ENCODE measurements at regions not wholly inside any gene's neighbourhood (a gene's known extent, or its start where the extent isn't known, plus 50 kb on each side); places are given as distances from the start of the nearest gene placed in this dataset.

DNA sequence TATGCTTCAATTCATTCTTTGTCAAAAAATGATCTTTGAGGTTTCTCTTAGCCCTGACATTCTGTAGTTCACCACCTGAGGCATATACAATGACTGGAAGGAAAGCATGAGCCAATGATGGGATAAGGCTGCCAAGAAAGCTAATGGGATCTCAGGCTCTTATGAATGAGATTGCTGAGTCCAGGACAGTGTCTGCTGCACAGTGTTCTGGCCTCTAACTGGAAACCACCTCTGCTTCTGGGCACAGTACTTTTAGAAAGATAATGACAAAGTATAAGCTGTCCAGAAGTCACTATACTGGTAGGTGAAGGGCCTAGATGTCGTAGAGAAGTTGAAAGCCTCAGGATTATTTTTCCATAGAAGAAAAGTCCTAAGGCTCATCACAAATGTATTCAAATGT is 69.1 kb upstream of the PAPPA start:
- Histone ChIP-seq H3K36me3 (ENCODE audit: control insufficient read depth, insufficient read depth, low read length) (no peaks in the 10 kb centered on the region), H3K4me3 (ENCODE audit: low read depth, low read length) (no peak overlapping the region), H3K27me3 (ENCODE audit: control insufficient read depth, insufficient read depth, low read length) (no peaks in the 10 kb centered on the region)
- TF ChIP-seq, protein P1, sequence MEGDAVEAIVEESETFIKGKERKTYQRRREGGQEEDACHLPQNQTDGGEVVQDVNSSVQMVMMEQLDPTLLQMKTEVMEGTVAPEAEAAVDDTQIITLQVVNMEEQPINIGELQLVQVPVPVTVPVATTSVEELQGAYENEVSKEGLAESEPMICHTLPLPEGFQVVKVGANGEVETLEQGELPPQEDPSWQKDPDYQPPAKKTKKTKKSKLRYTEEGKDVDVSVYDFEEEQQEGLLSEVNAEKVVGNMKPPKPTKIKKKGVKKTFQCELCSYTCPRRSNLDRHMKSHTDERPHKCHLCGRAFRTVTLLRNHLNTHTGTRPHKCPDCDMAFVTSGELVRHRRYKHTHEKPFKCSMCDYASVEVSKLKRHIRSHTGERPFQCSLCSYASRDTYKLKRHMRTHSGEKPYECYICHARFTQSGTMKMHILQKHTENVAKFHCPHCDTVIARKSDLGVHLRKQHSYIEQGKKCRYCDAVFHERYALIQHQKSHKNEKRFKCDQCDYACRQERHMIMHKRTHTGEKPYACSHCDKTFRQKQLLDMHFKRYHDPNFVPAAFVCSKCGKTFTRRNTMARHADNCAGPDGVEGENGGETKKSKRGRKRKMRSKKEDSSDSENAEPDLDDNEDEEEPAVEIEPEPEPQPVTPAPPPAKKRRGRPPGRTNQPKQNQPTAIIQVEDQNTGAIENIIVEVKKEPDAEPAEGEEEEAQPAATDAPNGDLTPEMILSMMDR (IDR thresholded peaks at IDR 0.05; ENCODE audit: insufficient read depth, low read depth, low read length), result no peak
- DNase-seq (ENCODE audit: low read depth), result no peak
- ChIA-PET CTCF (no interaction called here), POLR2A (no interaction called here)

DNA sequence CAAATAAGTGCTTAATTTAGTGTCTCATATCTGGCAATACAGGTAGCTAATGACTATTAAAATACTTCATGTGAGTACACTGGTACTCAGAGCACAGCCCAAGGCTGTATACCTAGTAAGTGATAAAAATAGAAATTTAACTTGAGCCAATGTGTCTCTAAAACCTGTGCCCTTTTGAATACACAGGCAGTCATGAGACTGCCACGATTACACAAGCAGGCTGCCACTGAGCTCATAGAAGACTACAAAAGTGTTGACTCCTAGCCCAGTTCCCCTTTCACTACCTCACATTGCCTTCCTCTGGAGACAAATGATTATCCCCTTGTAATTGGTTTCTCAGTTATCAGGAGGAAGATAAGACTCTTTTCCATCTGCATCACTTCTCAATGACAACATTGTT is 66.3 kb upstream of the PAPPA start:
- DNase-seq (ENCODE audit: low read depth), result no peak
- H3K27me3 ChIP-seq (ENCODE audit: control insufficient read depth, insufficient read depth, low read length), result no peaks in the 10 kb centered on the region
- POLR2A ChIA-PET, result no interaction called here
- no peaks in the 10 kb centered on the region for H3K36me3 ChIP-seq (ENCODE audit: control insufficient read depth, insufficient read depth, low read length)
- no peak overlapping the region for H3K4me3 ChIP-seq (ENCODE audit: low read depth, low read length)
- TF ChIP-seq, protein P1 (IDR thresholded peaks at IDR 0.05; ENCODE audit: insufficient read depth, low read depth, low read length), result no peak
- CTCF ChIA-PET, result interaction anchor here (1.4 kb wide), 1 partner anchor 92 kb away, joined by 4 read pairs; no protein-coding TSS in a partner anchor

DNA sequence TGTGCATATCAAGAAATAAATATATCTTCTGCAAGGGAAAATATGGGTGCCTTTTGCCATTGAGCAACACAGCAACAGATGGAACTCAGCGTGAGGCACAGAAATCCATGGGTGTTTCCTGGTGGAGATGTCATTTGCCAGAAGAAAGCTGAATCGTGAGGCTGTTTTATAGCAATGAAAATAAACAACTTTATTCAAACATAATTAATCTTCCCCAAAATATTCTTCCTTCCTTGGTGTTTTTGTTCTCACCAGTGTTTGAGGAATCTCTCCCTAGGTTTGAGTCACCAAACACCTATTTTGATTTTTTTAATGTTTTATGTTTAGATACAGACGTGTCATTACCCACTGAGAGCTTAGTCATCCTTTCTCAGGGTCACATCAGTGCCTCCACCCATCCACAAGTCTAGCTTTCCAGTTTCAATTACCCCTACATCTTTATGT is 65.8 kb upstream of the PAPPA start:
- POLR2A ChIA-PET, result no interaction called here

DNA sequence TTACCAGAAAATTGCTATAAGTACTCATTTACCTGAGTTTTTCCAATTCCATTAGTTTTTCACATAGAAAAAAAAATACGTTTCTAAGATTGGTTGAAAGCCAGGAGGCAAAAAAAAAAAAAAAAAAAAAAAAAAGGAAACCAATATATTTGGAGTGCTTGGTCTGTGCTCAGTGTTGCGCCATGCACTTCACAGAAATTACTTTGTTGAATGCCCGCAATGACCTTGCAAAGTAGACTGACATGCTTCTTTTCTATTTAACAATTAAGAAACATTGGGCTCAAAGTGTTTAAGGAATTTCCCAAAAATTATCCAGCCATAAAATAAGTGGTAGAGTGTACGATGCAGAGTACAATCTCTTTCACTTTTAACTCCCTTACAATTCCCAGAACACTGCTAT is 65.2 kb upstream of the PAPPA start:
- POLR2A ChIA-PET, result no interaction called here
- CTCF ChIA-PET, result interaction anchor here (1.4 kb wide), 1 partner anchor 93 kb away, joined by 4 read pairs; no protein-coding TSS in a partner anchor
- TF ChIP-seq, protein P1 (IDR thresholded peaks at IDR 0.05; ENCODE audit: insufficient read depth, low read depth, low read length), result no peak
- H3K36me3 ChIP-seq (ENCODE audit: control insufficient read depth, insufficient read depth, low read length), result no peaks in the 10 kb centered on the region
- no peak for DNase-seq (ENCODE audit: low read depth)
- H3K4me3 ChIP-seq (ENCODE audit: low read depth, low read length), result no peak overlapping the region
- H3K27me3 ChIP-seq (ENCODE audit: control insufficient read depth, insufficient read depth, low read length), result no peaks in the 10 kb centered on the region

More for the DNA sequence above, 65.8 kb upstream of the PAPPA start:
- CTCF ChIA-PET, result interaction anchor here (1.4 kb wide), 1 partner anchor 92 kb away, joined by 4 read pairs; no protein-coding TSS in a partner anchor
- H3K27me3 ChIP-seq (ENCODE audit: control insufficient read depth, insufficient read depth, low read length), result no peaks in the 10 kb centered on the region
- no peak for DNase-seq (ENCODE audit: low read depth)
- H3K4me3 ChIP-seq (ENCODE audit: low read depth, low read length), result no peak overlapping the region
- H3K36me3 ChIP-seq (ENCODE audit: control insufficient read depth, insufficient read depth, low read length), result no peaks in the 10 kb centered on the region
- TF ChIP-seq, protein P1 (IDR thresholded peaks at IDR 0.05; ENCODE audit: insufficient read depth, low read depth, low read length), result no peak

DNA sequence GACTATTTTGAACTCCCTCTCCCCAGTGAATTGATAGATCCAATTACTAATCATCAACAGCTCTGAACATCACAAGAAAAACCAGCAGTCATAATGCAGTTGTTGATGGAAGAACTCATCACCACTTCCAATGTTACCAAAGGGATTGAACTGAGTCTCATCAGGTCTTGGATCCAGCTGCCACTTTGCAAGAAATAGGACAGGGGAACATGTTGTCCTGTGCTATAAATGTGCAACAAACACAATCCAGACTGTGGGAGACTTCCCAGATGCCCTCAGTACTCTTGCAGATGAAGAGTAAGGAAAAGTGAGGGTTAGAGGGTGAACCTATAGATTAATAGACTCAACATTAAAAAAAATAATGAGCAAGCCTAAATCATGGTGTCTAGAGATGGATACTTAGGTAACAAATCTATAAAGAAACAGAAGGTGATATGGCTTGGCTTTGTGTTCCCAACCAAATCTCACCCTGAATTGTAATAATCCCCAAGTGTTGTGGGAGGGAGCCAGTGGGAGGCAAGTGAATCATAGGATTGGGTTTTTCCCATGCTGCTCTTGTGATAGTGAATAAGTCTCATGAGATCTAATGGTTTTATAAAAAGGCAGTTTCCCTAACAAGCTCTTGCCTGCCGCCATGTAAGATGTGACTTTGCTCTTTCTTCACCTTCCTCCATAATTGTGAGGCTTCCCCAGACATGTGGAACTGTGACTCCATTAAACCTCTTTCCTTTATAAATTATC is 63.4 kb upstream of the PAPPA start:
- no peak for DNase-seq (ENCODE audit: low read depth)
- ChIA-PET CTCF (no interaction called here), POLR2A (no interaction called here)
- H3K27me3 ChIP-seq (ENCODE audit: control insufficient read depth, insufficient read depth, low read length), result no peaks in the 10 kb centered on the region
- H3K4me3 ChIP-seq (ENCODE audit: low read depth, low read length), result no peak overlapping the region
- H3K36me3 ChIP-seq (ENCODE audit: control insufficient read depth, insufficient read depth, low read length), result no peaks in the 10 kb centered on the region
- TF ChIP-seq, protein P1 (IDR thresholded peaks at IDR 0.05; ENCODE audit: insufficient read depth, low read depth, low read length), result no peak
